ENCODE measurements at regions not wholly inside any gene's neighbourhood (a gene's known extent, or its start where the extent isn't known, plus 50 kb on each side); places are given as distances from the start of the nearest gene placed in this dataset.

Small RNA genes in the stretch of these regions (small RNA-seq; reads per million reads assigned to genes)
- 0 reads per million in 3 experiments for gene MIR548I2
- gene RF00017, result 0 reads per million in 3 experiments
- gene SNRPCP13, result 0 reads per million in 3 experiments
